Gastrocnemius medialis (tissue), 4 donors: ENCODE measurements at regions not wholly inside any gene's neighbourhood (a gene's known extent, or its start where the extent isn't known, plus 50 kb on each side); places are given as distances from the start of the nearest gene placed in this dataset.

Source experiments
- CTCF ChIP-seq, 5 experiments: fragments of 450-650 bp in 3 of 5; fragments of 200-600 bp in 2 of 5; sonication (generic) in 2 of 5; IDR thresholded peaks in 4 of 5; conservative IDR thresholded peaks in 1 of 5; 1 replicate in 4 of 5; 2 replicates in 1 of 5; pipeline ENCODE4 v1.5.1; 2016 to 2019; ENCODE audit warnings: antibody characterized with exemption in 5 of 5, mild to moderate bottlenecking in 3 of 5, moderate library complexity in 3 of 5
- POLR2A ChIP-seq, 2 donors: fragments of 450-650 bp; IDR thresholded peaks; one replicate each; pipeline ENCODE4 v1.6.1; 2017; ENCODE audit warnings: antibody characterized with exemption in 2 of 2, mild to moderate bottlenecking in 2 of 2, moderate library complexity in 2 of 2

DNA sequence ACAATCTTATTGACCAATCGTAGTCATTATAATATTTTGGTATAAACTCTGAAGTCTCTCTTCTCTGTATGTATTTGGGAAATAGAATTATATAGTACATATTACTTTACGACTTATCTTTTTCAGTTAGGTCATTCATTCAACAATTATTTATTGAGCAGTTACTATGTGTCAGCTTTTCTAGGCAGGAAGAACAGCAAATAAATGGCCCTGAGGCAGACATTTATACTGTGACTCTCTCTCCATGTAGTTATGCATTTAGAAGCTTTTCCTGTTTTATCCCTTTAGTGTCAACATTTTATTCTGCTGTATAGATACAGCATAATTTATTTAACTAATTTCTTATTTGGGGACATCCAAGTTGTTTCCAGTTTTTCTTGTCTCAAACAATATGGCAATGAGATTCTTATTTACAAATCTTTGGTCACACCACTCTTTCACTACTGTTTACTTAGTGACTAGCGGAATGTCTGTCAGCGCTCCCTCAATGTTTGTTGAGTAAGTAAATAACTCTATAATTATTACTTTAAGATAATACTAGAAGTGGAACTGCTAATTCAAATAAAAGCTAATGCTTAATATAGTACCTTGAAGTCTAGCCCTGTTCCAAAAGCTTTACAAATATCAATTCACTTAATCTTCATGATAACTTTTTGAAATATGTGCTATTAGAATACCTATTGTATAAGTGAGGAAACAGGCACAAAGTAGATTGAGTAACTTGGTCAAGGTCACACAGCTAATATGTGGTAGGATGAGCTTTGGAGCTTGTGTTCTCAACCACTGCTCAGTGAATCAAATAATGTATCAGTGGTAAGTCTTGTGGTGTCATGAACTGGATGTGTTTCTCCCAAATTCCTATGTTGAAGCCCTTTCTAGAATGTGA, 465.6 kb downstream of the SIPA1L2 start:
- TF ChIP-seq CTCF (IDR thresholded peaks at IDR 0.05 in 4 of 5, conservative IDR thresholded peaks at IDR 0.05 in 1 of 5) (no peak), POLR2A (IDR thresholded peaks at IDR 0.05) (no peak)
